Ectodermal cell (in vitro differentiated cells): ENCODE measurements at regions not wholly inside any gene's neighbourhood (a gene's known extent, or its start where the extent isn't known, plus 50 kb on each side); places are given as distances from the start of the nearest gene placed in this dataset.
"Not testable (repeated sequence)": the region's sequence is repeated elsewhere in the genome, so short reads cannot be mapped to it uniquely, and the experiment has no call there.

Experiments used
- H3K27ac ChIP-seq: 2 replicates; pipeline ENCODE4 v1.7.0; 2013; ENCODE audit warnings: mild to moderate bottlenecking, low read depth, low read length; ENCODE audit not compliant: insufficient read depth, poor library complexity, severe bottlenecking
- H3K27me3 ChIP-seq: 2 replicates; pipeline ENCODE4 v1.7.0; 2013; ENCODE audit warnings: mild to moderate bottlenecking, low read length; ENCODE audit not compliant: insufficient read depth, control insufficient read depth, poor library complexity, severe bottlenecking
- H3K36me3 ChIP-seq: one replicate; pipeline ENCODE4 v1.7.0; 2013; ENCODE audit warnings: low read length; ENCODE audit not compliant: control insufficient read depth, insufficient read depth
- H3K4me1 ChIP-seq: one replicate; pipeline ENCODE4 v1.7.0; 2013; ENCODE audit warnings: low read length; ENCODE audit not compliant: control insufficient read depth, insufficient read depth
- H3K4me3 ChIP-seq: 2 replicates; pipeline ENCODE4 v1.7.0; 2013; ENCODE audit warnings: low read depth, low read length, control low read depth; ENCODE audit not compliant: insufficient read depth
- H3K9me3 ChIP-seq: 2 replicates; pipeline ENCODE4 v1.7.0; 2013; ENCODE audit warnings: mild to moderate bottlenecking, low read length, moderate library complexity; ENCODE audit not compliant: control insufficient read depth
- WGBS, 2 experiments: methylation state at CpG; one replicate each; pipeline ENCODE4 v1.1.7; 2013; ENCODE audit warnings: missing lambda C conversion rate in 2 of 2; 5-methylcytosine and 5-hydroxymethylcytosine counted together

DNA sequence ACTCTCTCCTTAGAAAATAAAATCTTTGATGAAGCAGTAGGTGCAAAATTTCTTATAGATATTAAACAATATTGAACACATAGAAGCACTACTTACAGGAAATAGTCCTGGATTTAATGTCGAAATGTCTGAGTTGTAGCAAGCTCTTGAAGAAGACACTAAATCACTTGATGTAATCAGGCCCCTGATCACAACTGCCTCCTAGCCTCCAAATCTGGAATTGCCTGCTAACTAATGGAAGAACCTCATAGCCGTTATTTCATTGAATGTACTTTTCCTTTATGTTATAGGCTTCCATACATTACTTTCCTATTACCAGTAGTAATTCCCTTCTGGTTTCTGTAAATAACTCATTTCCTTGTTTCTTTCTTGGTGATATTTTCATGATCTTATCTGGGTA, 675.7 kb upstream of the CHRM3 start:
- Histone ChIP-seq H3K4me1 (no peaks in the 10 kb centered on the region), H3K27me3 (no peaks in the 10 kb centered on the region), H3K36me3 (no peaks in the 10 kb centered on the region), H3K4me3 (no peak overlapping the region), H3K27ac (no peak overlapping the region), H3K9me3 (no peaks in the 10 kb centered on the region)
- WGBS, 2 experiments, result 67 to 93% methylated on average over 2 of the region's 2 CpGs

DNA sequence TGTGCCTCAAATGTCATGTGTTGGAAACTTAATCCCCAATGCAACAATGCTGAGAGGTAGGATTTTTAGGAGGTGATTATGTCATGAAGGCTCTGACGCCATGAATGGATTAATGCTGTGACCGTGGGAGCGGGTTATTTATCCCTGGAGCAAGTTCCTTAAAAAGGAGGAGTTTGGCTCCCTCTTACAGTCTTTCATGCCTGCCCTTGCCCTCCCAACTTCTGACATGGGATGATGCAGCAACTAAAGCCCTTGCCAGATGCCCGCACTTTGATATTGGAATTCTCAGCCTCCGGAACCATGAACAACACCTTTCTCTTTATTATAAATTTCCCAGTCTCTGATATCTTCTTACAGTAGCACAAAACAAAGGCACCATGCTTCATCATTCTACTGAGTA, 685.3 kb upstream of the CHRM3 start:
- H3K9me3 ChIP-seq, result no peaks in the 10 kb centered on the region
- H3K36me3 ChIP-seq, result no peaks in the 10 kb centered on the region
- no peaks in the 10 kb centered on the region for H3K27me3 ChIP-seq
- WGBS, 2 experiments, result 93 to 96% methylated on average over 5 of the region's 5 CpGs
- no peak overlapping the region for H3K27ac ChIP-seq
- no peaks in the 10 kb centered on the region for H3K4me1 ChIP-seq
- H3K4me3 ChIP-seq, result no peak overlapping the region

DNA sequence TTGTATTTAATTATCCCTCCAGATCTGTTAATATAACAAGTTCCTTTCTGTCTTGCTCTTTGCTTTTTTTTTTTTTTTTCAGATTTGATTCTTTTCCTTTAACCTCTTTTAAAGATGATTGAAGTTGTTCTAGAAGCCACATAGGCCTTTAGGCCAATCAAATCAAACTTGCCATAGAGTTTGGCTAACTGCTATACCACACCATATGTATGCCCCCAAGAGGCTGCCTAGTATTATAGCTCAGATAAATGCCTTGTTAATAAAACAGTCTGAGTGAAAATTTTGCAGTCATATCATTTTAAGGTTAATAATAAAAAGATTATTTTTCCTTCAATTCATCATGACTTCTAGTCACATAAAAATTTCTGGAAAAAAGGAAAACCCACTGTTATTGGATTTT, 696.0 kb upstream of the CHRM3 start:
- Histone ChIP-seq H3K4me1 (no peaks in the 10 kb centered on the region), H3K4me3 (no peak overlapping the region), H3K9me3 (no peaks in the 10 kb centered on the region), H3K36me3 (no peaks in the 10 kb centered on the region), H3K27ac (no peak overlapping the region), H3K27me3 (no peaks in the 10 kb centered on the region)

DNA sequence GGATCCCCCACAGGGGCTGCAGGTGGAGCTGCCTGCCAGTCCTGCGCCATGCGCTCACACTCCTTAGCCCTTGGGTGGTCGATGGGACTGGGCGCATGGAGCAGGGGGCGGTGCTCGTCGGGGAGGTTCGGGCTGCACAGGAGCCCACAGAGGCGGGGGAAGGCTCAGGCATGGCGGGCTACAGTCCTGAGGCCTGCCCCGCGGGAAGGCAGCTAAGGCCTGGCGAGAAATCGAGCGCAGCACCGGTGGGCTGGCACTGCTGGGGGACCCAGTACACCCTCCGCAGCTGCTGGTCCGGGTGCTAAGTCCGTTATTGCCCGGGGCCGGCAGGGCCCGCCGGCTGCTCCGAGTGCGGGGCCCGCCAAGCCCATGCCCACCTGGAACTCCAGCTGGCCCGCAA, 701.8 kb upstream of the CHRM3 start:
- not testable (repeated sequence) for H3K27ac ChIP-seq, H3K36me3 ChIP-seq, H3K27me3 ChIP-seq, H3K4me1 ChIP-seq, H3K9me3 ChIP-seq, H3K4me3 ChIP-seq
- 93% methylated on average over 27 of the region's 27 CpGs for WGBS, 2 experiments

DNA sequence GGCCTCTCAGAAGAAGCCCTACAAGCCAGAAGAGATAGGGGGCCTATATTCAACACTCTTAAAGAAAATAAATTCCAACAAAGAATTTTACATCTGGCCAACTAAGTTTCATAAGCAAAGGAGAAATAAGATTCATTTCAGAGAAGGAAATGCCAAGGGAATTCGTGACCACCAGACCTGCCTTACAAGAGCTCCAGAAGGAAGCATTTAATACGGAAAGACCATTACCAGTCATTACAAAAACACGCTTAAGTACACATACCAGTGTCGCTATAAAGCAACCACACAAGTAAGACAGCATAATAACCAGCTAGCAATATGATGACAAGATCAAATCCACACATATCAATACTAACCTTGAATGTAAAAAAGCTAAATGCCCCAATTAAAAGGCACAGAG, 704.9 kb upstream of the CHRM3 start:
- H3K27ac ChIP-seq, result no peak overlapping the region
- WGBS, 2 experiments, result 91 to 96% methylated on average over 4 of the region's 4 CpGs
- no peaks in the 10 kb centered on the region for H3K9me3 ChIP-seq
- no peak overlapping the region for H3K4me3 ChIP-seq
- H3K4me1 ChIP-seq, result no peaks in the 10 kb centered on the region
- H3K27me3 ChIP-seq, result no peaks in the 10 kb centered on the region
- H3K36me3 ChIP-seq, result no peaks in the 10 kb centered on the region

DNA sequence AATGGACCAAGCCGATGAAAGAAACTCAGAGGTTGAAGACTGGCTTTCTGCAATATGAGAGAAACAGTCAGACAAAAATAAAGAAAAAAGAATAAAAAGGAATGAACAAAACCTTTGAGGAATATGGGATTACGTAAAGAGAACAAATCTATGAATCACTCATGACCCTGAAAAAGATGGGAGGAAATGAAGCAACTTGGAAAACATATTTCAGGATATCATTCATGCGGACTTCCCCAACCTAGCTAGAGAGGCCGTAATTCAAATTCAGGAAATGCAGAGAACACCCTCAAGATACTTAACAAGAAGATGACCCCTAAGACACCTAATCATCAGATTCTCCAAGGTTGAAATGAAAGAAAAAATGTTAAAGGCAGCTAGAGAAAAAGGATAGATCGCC, 705.3 kb upstream of the CHRM3 start:
- Histone ChIP-seq H3K9me3 (no peaks in the 10 kb centered on the region), H3K27me3 (no peaks in the 10 kb centered on the region), H3K36me3 (no peaks in the 10 kb centered on the region), H3K27ac (no peak overlapping the region), H3K4me1 (no peaks in the 10 kb centered on the region), H3K4me3 (no peak overlapping the region)
- whole genome bisulfite sequencing, 2 experiments, result 88 to 97% methylated on average over 4 to 5 of the region's 5 CpGs

DNA sequence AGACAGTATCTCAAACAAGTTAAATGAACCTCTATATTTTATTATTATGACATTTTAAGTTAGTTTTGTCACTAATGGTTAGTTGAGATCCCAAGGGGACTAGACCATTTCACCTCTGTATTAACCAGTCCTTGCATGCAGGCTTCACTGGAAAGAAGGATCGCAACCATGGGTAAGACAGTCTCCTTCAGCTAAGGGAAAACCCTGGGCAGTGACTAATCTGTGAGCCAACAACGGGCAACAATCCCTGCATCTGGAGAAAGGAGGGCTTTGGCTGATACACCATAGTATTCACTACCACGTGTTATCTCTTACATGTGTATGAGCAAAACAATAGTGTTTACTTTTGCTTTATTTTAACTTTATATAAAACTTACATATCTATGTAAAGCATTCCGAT, 708.8 kb upstream of the CHRM3 start:
- WGBS, 2 experiments, result 93 to 96% methylated on average over 2 to 3 of the region's 4 CpGs
- no peaks in the 10 kb centered on the region for H3K27me3 ChIP-seq
- no peak overlapping the region for H3K27ac ChIP-seq
- no peak overlapping the region for H3K4me3 ChIP-seq
- H3K36me3 ChIP-seq, result no peaks in the 10 kb centered on the region
- no peaks in the 10 kb centered on the region for H3K4me1 ChIP-seq
- no peaks in the 10 kb centered on the region for H3K9me3 ChIP-seq

DNA sequence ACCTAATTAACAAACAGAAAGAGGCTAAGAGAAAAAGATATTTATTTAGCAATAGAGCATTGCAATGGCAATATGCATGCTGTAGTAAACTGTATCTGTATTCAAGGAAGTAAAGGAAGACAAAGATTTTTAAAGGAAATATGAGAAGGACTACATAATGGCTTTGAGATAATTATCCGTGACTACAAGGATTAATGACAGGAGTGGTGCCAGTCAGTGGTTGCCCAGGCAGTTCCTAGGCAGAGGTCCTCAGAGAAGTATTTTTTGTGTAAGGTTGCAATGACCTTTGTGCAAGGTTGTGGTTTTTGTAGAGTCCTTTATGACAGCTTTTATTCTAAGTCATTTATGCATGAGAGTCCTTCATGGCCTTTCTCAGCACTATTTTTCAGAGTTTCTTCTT, 711.1 kb upstream of the CHRM3 start:
- no peak overlapping the region for H3K27ac ChIP-seq
- H3K4me3 ChIP-seq, result no peak overlapping the region
- H3K27me3 ChIP-seq, result no peaks in the 10 kb centered on the region
- no peaks in the 10 kb centered on the region for H3K9me3 ChIP-seq
- H3K4me1 ChIP-seq, result no peaks in the 10 kb centered on the region
- no peaks in the 10 kb centered on the region for H3K36me3 ChIP-seq
- 93 to 97% methylated on average over 1 of the region's 1 CpG for WGBS, 2 experiments

DNA sequence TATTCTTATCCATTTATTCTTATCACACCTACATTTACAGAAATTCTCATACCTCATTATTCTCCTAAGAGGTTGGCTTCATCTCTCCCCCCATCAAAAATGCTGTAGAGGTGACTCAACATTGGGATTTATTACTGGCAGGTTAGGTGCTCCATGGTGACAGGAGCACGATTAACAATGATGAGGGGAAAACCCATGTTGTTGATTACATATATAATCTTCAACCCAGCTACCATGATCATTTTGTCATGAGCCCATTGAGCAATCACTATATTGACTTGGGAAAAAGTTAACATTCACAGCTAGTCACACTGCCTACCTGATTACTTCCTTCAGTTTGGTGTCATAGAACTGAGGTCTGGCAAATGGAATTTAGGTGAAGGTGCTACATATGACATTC, 712.1 kb upstream of the CHRM3 start:
- Histone ChIP-seq H3K9me3 (no peaks in the 10 kb centered on the region), H3K27me3 (no peaks in the 10 kb centered on the region)
- WGBS, 2 experiments, result 100% methylated on average over 1 of the region's 1 CpG

DNA sequence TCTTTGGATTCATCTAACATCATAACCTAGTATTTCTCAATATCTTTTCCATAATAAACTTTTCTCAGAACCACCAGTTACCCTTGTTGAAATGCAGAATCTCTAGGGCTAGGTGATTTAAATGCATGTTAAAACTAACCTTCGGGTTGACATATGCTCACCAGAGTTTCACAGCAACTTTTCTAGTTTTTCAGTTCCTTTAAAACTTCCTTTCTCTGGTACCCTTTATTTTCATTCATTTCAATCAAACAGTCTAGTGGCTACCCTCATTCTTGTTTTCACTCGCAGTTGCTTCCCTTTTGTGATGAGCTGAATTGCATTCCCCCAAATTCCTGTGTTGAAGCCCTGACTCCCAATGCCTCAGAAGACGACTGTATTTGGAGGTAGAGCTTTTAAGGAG, 712.8 kb upstream of the CHRM3 start:
- H3K27me3 ChIP-seq, result no peaks in the 10 kb centered on the region
- no peak overlapping the region for H3K4me3 ChIP-seq

More for the DNA sequence above, 712.1 kb upstream of the CHRM3 start:
- no peak overlapping the region for H3K4me3 ChIP-seq
- no peaks in the 10 kb centered on the region for H3K36me3 ChIP-seq
- no peaks in the 10 kb centered on the region for H3K4me1 ChIP-seq
- no peak overlapping the region for H3K27ac ChIP-seq

DNA sequence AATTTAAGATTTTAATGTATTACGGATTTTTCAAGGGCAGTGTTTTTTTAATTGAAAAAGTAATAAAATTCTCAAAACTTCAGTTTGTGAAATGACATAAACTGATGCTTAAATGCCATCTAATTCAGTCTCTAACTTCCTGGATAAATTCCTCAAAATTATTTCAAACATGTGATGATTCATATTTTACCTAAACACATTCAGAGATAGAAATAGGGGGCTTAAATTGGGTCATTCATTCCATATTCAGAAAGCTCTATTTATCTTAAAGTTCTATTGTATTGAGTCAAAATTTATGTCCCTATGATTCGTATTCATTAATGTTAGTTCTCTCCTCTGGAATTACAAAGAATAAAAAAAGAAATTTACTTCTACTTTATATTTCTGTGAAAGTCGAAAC, 713.6 kb upstream of the CHRM3 start:
- Histone ChIP-seq H3K4me1 (no peaks in the 10 kb centered on the region), H3K9me3 (no peaks in the 10 kb centered on the region), H3K27me3 (no peaks in the 10 kb centered on the region), H3K36me3 (no peaks in the 10 kb centered on the region), H3K27ac (no peak overlapping the region), H3K4me3 (no peak overlapping the region)
- 94 to 100% methylated on average over 1 to 2 of the region's 3 CpGs for WGBS, 2 experiments

More for the DNA sequence above, 712.8 kb upstream of the CHRM3 start:
- H3K4me1 ChIP-seq, result no peaks in the 10 kb centered on the region
- no peak overlapping the region for H3K27ac ChIP-seq
- H3K9me3 ChIP-seq, result no peaks in the 10 kb centered on the region
- WGBS, 2 experiments, result 79 to 81% methylated on average over 3 of the region's 3 CpGs
- H3K36me3 ChIP-seq, result no peaks in the 10 kb centered on the region
